Left ventricle myocardium inferior (tissue), 1 donor: ENCODE measurements at regions not wholly inside any gene's neighbourhood (a gene's known extent, or its start where the extent isn't known, plus 50 kb on each side); places are given as distances from the start of the nearest gene placed in this dataset.

Experiments used
- DNase-seq: peaks from one replicate; pipeline ENCODE4 v3.0.0-alpha.2; 2020
- H3K27ac ChIP-seq: fragments of 200-600 bp; replicated peaks from 2 replicates; pipeline ENCODE4 v1.8.0; 2021
- H3K27me3 ChIP-seq: fragments of 200-600 bp; 2 replicates; pipeline ENCODE4 v1.8.0; 2021; ENCODE audit warnings: low read depth
- H3K36me3 ChIP-seq: fragments of 200-600 bp; 2 replicates; pipeline ENCODE4 v1.8.0; 2021
- H3K4me1 ChIP-seq: fragments of 200-600 bp; 2 replicates; pipeline ENCODE4 v1.8.0; 2021
- H3K4me3 ChIP-seq: fragments of 200-600 bp; 2 replicates; pipeline ENCODE4 v1.8.0; 2021; ENCODE audit warnings: mild to moderate bottlenecking, moderate library complexity
- H3K9me3 ChIP-seq: fragments of 200-600 bp; replicated peaks from 2 replicates; pipeline ENCODE4 v1.8.0; 2021
- intact Hi-C: fragments of 100-400 bp; cut with micrococcal nuclease; formaldehyde crosslinking; loops from one replicate; pipeline ENCODE4 v1.11.0; 2022
- TF ChIP-seq, protein P1 (sequence below): fragments of 200-600 bp; IDR thresholded peaks from 2 replicates; pipeline ENCODE4 v1.8.0; 2021; ENCODE audit warnings: antibody characterized with exemption, mild to moderate bottlenecking, borderline replicate concordance
- donor health status: DM: no; HTN: yes; CAD: no; lungs with severe emphysema.

GRCh38 chr12:86662464-86662863, 406.3 kb upstream of the MGAT4C start:
- H3K9me3 ChIP-seq = no peaks in the 10 kb centered on the region
- DNase-seq = no peak
- no peaks in the 10 kb centered on the region for H3K36me3 ChIP-seq
- no peaks in the 10 kb centered on the region for H3K27me3 ChIP-seq
- TF ChIP-seq, protein P1, sequence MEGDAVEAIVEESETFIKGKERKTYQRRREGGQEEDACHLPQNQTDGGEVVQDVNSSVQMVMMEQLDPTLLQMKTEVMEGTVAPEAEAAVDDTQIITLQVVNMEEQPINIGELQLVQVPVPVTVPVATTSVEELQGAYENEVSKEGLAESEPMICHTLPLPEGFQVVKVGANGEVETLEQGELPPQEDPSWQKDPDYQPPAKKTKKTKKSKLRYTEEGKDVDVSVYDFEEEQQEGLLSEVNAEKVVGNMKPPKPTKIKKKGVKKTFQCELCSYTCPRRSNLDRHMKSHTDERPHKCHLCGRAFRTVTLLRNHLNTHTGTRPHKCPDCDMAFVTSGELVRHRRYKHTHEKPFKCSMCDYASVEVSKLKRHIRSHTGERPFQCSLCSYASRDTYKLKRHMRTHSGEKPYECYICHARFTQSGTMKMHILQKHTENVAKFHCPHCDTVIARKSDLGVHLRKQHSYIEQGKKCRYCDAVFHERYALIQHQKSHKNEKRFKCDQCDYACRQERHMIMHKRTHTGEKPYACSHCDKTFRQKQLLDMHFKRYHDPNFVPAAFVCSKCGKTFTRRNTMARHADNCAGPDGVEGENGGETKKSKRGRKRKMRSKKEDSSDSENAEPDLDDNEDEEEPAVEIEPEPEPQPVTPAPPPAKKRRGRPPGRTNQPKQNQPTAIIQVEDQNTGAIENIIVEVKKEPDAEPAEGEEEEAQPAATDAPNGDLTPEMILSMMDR = no peak
- H3K4me1 ChIP-seq = no peaks in the 10 kb centered on the region
- H3K27ac ChIP-seq = no peak overlapping the region
- intact Hi-C loops = no loop called here
- no peak overlapping the region for H3K4me3 ChIP-seq

DNA sequence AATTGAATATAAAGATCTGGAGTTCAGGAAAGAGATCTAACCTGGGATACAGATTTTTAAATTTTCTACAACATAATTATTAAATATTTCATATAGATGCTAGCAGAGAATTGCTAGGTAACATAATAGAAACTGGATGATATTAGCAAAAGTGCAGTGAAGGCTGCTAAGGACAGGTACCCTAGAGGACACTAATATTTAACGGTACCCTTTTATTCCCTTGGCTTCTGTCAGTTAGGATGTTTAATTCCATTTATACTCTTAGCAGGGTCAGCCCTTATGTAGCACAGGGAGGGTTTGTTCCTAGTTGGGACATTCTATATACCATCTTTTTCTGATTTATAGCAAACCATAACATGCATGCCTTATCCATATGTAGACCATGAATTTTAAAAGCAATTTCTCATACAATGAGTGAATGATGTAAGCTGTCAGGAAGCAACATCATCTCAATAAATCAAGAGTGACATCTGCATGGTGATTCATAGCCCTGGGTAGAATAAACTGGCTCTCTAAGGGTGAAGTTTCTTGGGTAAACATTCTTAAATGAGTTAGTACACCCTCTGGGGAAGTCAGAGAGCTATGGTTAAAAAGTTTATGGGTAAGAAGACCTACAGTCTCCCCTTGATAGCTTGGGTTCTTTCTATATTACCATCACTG, 404.4 kb upstream of the MGAT4C start:
- intact Hi-C loops = no loop called here
- H3K27ac ChIP-seq = no peak overlapping the region
- TF ChIP-seq, protein P1 = no peak
- H3K4me3 ChIP-seq = no peak overlapping the region
- H3K36me3 ChIP-seq = no peaks in the 10 kb centered on the region
- H3K27me3 ChIP-seq = no peaks in the 10 kb centered on the region
- DNase-seq = no peak
- no peaks in the 10 kb centered on the region for H3K9me3 ChIP-seq
- no peaks in the 10 kb centered on the region for H3K4me1 ChIP-seq

GRCh38 chr12:86659985-86660384, 403.8 kb upstream of the MGAT4C start:
- intact Hi-C loops = no loop called here

DNA sequence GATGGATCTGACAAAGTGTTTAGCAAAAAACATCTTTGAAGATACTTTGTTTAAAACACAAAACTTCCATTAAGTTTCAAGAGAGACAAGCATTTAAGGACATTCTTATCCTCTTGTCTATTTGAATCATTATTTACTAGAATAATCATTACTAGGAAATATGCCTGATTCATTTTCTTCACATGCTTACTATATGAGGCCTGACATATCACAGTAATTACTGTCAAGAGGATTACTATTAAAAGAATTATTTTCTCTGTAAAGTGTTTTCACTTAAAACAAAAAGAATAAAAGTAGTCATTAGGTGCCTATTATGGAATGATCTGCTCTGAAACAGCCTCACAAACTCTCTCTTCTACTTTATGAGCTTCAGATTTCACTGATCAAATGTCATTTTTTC, 402.1 kb upstream of the MGAT4C start:
- no peaks in the 10 kb centered on the region for H3K9me3 ChIP-seq
- H3K36me3 ChIP-seq = no peaks in the 10 kb centered on the region
- DNase-seq = no peak
- no peak overlapping the region for H3K4me3 ChIP-seq
- H3K4me1 ChIP-seq = no peaks in the 10 kb centered on the region
- intact Hi-C loops = no loop called here
- H3K27me3 ChIP-seq = no peaks in the 10 kb centered on the region
- TF ChIP-seq, protein P1 = no peak
- no peak overlapping the region for H3K27ac ChIP-seq

More at GRCh38 chr12:86659985-86660384, 403.8 kb upstream of the MGAT4C start:
- Histone ChIP-seq H3K9me3 (no peaks in the 10 kb centered on the region), H3K4me1 (no peaks in the 10 kb centered on the region), H3K36me3 (no peaks in the 10 kb centered on the region), H3K4me3 (no peak overlapping the region), H3K27ac (no peak overlapping the region), H3K27me3 (no peaks in the 10 kb centered on the region)
- DNase-seq = no peak
- TF ChIP-seq, protein P1 = no peak

DNA sequence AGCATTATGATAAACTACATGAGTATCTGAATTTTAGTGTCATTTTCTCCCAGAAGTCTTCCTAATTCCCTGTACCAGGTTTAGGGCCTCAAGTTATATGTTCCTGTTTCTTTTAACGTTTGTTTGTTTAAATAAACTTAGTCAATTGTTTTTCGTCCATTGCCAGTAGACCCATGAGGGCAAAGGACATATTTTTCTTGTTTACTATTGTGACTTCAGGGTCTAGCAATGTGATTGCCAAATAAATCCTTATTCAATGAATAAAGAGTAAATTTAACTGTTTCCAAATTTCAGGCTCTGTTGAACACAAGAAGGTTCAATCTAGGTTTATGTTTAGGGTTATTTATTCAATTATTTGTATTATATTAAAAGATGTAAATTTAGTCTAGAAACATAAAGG, 391.6 kb upstream of the MGAT4C start:
- Histone ChIP-seq H3K27ac (no peak overlapping the region), H3K4me3 (no peak overlapping the region), H3K27me3 (no peaks in the 10 kb centered on the region), H3K36me3 (no peaks in the 10 kb centered on the region), H3K4me1 (no peaks in the 10 kb centered on the region), H3K9me3 (no peaks in the 10 kb centered on the region)
- intact Hi-C loops = no loop called here
- no peak for DNase-seq
- TF ChIP-seq, protein P1 = no peak
